GM18499 (cell line): ENCODE measurements at regions not wholly inside any gene's neighbourhood (a gene's known extent, or its start where the extent isn't known, plus 50 kb on each side); places are given as distances from the start of the nearest gene placed in this dataset.
"Not testable (repeated sequence)": the region's sequence is repeated elsewhere in the genome, so short reads cannot be mapped to it uniquely, and the experiment has no call there.

Experiments used
- ATAC-seq: cut with Tn5 transposase; IDR thresholded peaks from one replicate; pipeline ENCODE4 v1.9.1; 2021; ENCODE audit warnings: moderate number of reproducible peaks; ENCODE audit not compliant: insufficient read depth, unreplicated experiment

DNA sequence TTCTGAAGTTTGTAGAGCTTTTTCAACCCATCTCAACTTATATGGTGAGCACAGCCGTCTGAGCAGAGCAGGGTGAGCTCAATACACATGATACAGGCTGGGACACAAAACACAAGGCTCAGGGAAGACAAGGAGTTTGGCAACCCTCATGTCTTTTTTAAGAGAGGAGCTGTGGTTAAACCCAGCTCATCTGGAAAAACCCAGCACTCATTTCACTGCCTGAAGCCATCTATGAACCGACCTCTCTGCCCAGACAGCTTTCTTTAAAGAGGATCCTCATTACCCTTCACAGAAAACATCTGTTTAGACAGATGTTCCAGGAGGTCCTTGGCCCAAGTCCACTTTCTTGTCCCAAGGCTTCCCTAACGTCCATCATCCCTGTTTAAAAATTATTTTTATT, 170.0 kb upstream of the TSHZ3 start:
- ATAC-seq: no peak

DNA sequence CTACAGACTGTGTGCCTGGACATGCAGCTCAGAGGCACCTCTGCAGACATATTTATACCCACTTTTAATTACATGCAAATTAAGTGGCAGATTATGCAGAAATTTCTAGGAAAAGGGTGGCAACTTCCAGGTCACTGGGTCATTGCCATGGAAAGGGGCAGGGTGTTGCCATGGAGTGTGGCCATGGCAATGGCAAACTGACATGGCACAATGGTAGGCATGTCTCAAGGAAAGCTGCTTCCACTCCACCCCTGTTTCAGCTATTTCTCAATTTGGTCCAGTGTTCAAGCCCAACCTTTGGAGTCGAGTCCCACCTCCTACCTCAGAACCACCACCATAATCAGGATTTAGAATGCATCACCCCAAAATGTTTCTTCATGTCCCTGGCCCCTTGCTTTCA, 170.7 kb upstream of the TSHZ3 start:
- no peak for ATAC-seq

DNA sequence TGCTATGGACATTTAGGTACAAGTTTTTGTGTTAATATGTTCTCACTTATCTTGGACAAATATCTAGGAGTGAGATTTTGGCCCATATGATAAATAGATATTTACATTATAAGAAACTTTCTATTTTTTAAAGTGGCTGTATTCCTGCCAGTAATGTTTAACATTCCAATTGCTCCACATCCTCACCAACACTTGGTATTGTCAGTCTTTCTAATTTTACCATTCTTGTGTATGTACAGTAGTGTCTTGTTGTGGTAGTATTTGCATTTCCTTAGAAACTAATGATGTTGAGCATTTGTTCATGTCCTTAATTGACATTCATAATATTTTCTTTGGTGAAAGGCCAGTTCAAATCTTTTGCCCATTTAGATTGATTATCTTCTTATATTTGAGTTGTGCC, 171.4 kb upstream of the TSHZ3 start:
- no peak for ATAC-seq

DNA sequence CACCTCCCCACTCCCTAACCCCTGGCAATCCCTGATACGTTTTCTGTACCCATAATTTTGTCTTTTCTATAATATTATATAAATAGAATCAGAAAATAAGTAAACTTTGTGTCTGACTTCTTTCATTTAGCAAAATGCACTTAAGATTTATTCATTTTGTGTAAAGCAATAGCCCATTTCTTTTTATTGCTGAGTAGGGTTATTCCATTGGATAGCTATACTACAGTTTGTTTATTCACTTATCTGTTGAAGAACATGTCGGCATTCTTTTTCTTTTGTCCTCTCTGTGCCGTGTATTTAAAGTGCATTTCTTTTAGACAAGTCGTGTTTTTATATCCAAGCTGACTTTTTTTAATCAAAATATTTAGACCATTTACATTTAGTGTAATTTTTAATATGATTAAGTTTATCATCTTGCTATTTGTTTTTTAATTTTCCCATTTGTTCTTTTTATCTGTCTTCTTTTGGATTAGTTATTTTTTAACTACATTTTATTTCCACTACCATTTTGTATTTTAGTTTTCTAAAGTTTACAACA, 176.4 kb upstream of the TSHZ3 start:
- no peak for ATAC-seq

DNA sequence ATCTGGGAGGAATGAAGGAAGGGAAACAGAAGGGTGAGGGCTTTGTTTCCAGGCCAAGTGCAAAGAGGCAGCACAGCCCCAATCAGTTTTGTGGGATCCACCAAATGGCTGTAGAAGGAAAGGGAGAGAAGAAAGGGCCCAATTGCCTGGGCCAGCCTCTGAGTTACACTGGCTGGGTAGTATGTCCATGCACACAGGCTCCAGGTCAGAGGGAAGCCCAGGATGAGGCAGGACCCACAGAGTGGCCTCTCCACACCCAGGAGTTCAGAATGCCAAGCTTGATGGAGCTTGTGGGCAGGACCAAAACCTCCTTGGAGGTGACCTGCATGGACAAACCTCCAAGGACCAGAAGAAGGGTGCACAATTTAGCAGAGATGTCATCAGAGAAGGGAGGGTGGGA, 178.2 kb upstream of the TSHZ3 start:
- ATAC-seq: no peak

DNA sequence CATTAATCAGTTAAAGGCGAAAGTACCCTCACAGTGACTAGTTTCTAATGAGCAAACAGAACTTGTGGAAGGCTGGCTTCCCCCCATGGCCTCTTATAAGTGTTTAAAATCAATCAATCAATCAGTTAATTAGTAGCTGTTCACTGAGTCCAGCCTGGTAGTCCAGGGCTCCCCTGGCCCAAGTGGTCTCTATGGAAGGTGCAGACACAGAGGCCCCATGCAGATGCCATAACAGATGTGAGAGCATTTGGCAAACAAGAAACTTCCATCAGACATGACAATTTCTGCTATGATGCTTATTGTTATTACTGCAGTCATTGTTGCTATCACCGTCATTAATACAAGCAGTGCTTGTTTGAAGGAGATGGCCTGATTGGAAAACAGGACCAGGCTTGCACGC, 179.0 kb upstream of the TSHZ3 start:
- no peak for ATAC-seq

DNA sequence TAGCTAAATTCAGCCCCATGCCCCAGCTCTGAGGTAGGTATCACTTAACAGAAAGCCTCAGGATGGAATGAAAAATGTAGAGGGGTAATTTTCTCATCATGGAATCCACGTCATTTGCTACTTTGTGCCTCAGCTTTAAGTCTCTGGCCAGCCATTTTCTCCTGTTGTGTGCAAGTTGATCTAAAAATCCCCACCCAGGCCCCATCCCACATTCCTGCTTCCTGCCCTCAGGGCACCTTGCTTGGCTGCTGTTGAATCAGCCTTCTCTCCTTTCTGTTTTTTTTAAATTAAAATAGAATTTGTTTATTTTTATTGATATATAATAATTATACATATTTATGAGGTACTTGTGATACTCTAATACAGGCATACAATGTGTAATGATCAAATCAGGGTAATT, 179.9 kb upstream of the TSHZ3 start:
- no peak for ATAC-seq

DNA sequence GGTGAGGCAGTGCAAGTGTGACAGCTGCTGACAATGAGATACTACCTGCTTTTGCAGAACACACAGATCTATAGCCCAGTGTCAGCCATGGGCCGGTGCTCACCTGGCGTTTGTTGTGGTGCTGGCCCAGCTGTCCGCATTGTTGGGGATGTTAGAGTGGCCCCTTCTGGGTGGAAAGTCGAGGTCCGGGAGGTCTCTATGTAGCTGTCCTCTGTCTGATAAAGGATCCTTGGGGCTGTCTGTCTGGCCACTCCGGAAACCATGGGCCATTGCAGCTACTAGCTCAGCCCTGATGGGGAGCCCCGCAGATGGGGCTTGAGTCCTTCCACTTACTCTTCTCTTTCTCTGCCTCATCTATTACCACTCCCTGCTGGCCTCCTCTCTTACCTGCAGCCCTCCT, 181.5 kb upstream of the TSHZ3 start:
- ATAC-seq: no peak

DNA sequence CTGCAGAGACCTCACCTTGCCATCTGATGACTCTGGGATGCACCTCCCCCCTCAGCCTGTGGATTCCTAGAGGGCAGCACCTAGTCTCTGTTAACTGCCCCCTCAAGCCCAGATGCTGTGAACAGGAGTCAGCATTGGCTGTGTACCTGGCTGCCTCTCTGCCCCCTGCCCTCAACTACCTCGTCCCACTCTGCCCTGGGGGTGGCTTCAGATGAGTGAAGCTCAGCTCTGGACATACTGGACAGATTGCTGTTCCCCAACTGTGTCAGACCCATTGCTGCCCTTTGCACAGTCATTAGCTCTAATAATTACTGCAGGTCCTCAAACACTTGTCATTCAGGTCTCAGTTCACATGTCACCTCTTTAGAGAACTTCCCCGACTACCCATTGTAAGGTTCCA, 182.1 kb upstream of the TSHZ3 start:
- no peak for ATAC-seq

DNA sequence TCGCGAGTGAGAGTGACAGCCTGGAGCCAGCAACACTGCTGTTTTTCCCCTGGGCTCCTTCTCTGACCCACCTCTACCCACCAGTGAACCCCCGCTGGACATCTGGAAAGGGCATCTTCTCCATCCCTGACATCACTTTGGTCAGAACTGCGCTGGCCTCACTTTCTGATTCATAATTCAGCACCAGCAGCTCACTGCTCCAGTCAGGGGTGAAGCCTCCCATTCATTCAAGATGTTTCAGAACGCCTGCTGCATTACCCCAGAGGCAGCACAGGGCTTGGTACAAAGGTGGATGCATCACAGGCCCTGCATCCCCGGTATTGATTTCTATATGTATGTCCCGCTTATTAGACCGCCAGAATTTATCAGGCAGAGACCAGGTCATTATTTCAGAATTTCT, 182.8 kb upstream of the TSHZ3 start:
- no peak for ATAC-seq

DNA sequence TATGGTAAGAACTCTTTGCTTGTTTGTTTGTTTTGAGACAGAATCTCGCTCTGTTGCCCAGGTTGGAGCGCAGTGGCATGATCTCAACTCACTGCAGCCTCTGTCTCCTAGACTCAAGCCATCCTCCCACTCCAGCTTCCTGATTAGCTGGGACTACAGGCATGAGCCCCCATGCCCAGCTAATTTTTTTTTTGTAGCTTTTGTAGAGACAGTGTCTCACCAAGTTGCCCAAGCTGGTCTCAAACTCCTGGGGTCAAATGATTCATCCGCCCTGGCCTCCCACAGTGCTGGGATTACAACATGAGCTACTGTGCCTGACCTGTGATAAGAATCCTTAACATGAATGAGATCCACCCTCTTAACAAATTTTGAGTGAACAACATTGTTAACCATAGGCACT, 183.9 kb upstream of the TSHZ3 start:
- ATAC-seq: no peak

DNA sequence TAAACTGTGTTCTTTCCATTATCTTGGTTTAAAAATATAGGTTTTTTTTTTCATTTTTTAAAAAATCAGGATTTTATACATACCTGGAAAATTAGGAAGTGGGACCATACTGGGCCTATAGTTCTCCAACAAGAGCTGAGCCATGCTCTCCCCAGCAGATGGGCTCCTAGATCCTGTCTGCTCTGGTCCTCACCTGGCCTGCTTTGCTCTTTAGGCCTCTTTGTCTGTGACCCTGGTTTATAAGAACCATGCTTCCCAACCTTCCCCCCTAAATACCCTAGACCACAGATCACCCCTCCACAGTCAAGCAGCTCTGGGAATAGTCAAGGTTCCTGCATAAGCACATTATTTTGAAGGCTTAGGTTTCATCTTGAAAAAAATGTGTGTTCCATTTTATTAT, 185.0 kb upstream of the TSHZ3 start:
- ATAC-seq: no peak

DNA sequence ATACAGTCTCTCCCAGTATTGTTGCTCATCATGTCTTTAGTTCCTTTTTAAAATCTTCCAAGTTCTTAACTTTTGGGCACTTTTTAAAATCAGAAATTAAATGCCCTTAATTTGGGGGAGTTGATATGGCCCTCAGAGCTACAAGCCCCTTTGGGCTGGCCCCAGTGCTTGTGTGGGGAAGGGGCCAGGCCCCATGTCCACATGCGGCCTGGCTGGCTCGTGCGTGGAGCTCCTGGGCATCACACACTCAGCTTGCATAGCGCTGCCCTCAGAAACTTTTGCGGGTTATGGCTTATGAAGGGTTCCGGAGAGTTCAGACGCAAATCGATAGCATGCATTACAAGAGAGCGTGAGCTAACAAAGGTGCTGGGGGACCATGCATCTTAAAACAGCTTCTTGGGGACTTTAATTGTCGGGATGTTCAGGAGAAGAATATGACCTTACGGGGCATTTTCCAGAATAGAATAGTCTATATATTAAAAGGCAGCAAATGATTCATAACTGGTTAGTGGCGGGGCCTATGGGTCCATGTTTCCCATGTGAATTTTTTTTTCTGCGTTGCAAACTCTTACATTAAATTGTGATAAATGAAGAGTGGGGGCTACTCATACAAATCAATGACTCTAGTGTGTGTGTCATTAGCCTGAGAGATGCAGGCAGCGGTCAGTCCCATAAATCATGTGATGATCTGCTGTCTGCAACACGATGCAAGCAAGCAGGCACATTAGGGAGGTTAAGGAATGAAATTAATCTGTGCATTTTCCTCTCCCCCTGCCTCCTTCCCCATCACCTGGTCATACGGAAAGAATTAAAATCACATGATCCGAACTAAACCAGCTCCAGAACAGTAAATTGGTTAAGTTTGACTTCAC, 185.8 kb upstream of the TSHZ3 start:
- no peak for ATAC-seq

DNA sequence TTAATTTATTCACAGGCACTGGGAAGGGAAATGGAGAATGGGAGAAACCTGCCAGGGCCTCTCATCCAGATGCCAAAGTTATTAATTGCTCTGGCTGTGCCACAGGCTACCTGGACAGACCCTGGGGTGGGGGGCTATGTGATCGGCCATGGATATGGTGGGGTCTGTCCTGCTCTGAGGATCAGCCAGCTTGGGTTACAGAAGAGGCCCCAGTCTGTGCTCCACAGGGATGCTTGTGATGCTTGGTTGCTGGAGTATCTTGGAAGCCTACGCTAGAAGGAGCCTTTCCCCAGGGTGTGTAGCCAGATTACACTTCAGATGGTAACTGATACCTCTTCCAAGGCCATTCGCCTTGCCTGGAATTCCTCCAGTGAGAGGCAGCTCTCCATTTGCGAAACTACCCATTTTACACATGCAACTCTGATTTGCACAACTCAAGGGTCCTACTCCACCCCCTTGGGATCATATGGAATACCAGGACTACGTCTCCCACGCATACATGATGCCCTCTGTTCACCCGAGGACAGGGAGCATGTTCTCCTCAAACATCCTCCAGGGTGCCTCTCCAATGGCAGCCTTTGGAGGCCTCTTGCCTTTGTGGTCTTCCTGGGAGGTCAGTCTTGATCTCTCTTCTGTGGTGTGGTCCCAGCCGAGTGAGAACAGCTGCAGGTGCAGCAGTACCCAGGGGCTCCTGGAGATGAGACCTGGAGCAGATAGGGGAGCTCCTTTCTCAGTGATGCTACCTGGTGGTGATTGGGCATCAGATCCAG, 186.6 kb upstream of the TSHZ3 start:
- no peak for ATAC-seq

DNA sequence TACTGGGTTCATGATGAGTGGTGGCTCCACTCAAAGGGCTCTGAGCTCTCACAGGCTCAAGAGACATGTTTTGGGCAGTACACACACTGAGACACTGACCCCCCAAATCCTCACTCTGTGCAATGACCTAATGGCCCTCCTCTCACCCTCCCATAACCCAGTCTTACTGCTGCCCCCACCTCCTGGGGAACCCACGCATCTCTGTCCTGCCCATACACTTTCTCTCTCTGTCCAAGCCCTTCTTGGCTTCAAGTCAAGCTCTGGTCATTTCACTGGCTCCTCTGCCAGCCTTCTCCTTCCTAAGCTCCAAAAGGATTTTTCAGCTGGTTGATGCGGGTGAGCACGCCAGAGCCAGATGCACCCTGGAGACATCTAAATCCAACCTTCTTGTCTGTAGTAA, 187.9 kb upstream of the TSHZ3 start:
- ATAC-seq: no peak

DNA sequence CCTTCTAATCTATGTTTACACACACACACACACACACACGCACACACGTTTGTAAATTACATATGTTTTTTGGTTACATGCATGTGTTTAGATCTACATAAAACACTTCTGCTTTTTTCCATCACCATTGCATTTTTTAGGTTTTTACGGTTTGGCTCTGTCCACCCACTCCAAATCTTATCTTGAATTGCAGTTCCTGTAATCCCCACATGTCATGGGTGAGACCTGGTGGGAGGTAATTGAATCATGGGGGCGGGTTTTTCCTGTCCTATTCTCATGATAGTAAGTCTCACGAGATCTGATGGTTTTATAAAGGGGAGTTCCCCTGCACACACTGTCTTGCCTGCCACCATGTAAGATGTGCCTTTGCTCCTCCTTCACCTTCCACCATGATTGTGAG, 188.7 kb upstream of the TSHZ3 start:
- ATAC-seq: not testable (repeated sequence)

DNA sequence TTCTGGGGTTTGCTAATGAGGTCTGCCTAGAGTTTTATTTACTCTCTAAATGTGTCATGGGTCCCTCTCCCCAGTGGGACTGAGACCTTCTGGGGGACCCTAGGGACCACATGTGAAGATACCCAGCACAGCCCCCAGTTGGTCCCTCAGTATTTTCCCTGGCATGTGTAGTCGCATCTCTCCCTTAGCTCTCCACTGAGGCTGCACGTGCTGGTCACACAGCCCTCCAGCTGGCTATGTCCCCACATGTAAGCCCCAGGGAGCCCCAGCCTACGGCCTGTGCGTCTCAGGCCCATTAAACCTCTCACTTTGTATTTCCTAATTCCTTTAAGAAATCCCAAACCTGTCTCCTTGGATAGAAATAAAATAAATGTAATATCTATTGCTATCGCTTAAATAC, 189.6 kb upstream of the TSHZ3 start:
- no peak for ATAC-seq

DNA sequence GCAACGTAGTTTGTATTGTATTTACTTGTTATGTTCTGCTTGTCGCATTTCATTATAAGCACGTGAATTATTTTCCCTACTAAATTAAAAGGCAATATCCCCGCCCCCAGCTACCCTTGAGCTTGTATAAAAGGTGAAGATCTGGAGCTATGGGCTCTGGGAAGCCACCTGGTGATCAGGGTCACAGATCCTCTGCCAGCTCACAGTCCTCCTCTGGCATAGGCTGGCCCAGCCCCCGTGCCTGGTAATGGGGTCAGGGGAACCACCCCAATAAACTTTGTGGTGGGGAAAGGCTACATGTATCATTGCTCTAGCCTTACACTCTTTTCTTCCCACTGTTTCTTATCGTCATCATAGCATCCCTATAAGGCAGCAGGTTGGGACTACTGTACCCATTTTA, 190.2 kb upstream of the TSHZ3 start:
- no peak for ATAC-seq

DNA sequence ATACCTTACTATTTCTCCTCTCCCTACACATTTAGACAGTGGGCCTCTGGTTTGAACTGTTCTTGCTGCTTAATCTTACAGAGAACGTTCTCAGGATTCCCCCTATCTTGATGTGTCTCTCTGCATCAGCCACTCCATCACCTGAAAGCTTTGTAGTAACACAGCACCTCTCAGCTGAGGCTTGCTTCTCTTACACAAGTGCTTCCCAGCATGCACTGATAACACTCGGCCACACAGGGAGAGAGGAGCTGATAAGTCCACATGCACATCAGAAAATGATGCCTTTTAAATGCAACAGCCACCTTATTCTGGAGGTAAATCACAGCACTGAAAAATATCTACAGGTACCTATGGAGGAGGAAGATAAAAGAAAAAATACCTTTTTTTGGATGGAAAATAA, 192.2 kb upstream of the TSHZ3 start:
- ATAC-seq: no peak

DNA sequence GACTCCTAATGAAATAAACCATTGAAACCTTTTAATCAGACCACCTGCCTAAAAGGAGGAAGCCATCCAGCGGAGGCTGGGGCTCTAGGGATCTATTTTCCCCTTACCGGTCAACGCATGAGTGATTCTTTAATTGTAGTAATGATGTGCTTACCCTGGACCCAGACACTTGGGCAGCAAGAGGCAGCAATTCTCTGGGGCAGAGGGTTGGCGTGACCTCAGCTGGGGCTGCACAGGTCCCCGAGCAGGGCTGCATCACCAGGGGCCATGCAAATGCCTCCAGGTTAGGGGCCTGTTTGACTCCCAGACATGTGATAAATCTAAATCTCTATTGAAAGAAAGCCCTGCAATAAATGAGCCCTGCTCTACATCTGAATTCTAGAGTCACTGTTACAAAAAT, 194.2 kb upstream of the TSHZ3 start:
- ATAC-seq: no peak

DNA sequence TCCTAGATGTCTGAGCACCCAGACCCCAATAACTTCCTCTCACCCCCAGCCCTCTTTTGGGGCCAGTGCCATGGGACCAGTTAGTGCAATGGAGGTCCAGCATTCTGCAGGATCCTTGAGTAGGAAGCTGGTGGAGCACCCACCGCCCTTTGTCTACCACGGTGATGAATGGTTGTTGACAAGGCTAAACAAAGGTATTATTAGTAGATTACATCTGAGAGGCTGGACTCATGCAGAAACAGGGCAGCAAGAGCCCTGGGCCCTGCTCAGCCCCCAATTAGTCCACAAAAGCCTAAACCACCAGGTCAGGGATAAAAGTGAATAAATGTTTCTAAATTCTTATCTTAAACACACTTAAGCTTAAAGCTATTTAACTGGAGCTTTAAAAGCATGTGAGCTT, 196.5 kb upstream of the TSHZ3 start:
- ATAC-seq: no peak
